ENCODE measurements at regions not wholly inside any gene's neighbourhood (a gene's known extent, or its start where the extent isn't known, plus 50 kb on each side); places are given as distances from the start of the nearest gene placed in this dataset.

DNA sequence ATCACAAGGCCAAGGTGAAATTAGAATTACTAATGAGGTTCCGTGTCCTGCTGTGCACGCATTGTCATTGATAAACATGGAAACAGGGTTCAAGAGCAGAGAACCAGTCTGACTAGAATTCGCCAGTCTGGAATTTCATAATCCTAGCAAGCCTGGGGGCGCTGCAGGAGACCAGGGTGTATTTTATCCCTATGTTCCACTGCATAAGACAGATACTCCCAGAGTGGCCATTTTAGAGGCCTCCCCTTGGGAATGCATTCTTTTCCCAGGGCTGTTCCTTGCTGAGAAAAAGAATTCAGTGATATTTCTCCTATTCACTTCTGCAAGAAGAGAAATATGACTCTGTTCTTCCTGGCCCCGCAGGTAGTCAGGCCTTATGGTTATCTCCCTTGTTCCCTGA is 1387.7 kb downstream of the MAT2B start:
- no peak for ATAC-seq (ENCODE audit: low read depth)
- Histone ChIP-seq H3K4me1 (ENCODE audit: control insufficient read depth in 2 of 2, insufficient read depth in 2 of 2, low read length in 2 of 2) (no peaks in the 10 kb centered on the region), H2AFZ (ENCODE audit: insufficient read depth, low read depth, low read length, poor library complexity, severe bottlenecking) (no peak overlapping the region), H3K27me3 (replicated peaks in 1 of 4; ENCODE audit: control extremely low read depth in 1 of 4, control insufficient read depth in 3 of 4, insufficient read depth in 4 of 4, low read length in 3 of 4) (no peaks in the 10 kb centered on the region), H3K36me3 (replicated peaks in 1 of 2; ENCODE audit: control extremely low read depth in 1 of 2, control insufficient read depth in 1 of 2, extremely low read depth in 1 of 2, insufficient read depth in 2 of 2, low read length in 1 of 2) (no peaks in the 10 kb centered on the region), H4K20me1 (ENCODE audit: control insufficient read depth, insufficient read depth, low read length, poor library complexity, severe bottlenecking) (no peaks in the 10 kb centered on the region), H3K27ac (ENCODE audit: low read length in 2 of 2) (no peak overlapping the region), H3K4me2 (replicated peaks; ENCODE audit: low read depth, low read length, poor library complexity, severe bottlenecking) (no peak overlapping the region), H3K9ac (ENCODE audit: low read length) (no peak overlapping the region), H3K9me3 (ENCODE audit: control extremely low read depth in 1 of 3, control insufficient read depth in 2 of 3, insufficient read depth in 1 of 3, low read length in 2 of 3) (peaks cover 0 to 12% (median 3%) of the 10 kb centered on the region in 3 donors), H3K4me3 (ENCODE audit: control extremely low read depth in 1 of 5, extremely low read depth in 1 of 5, insufficient read depth in 1 of 5, low read depth in 2 of 5, low read length in 4 of 5) (no peak overlapping the region), H3K79me2 (ENCODE audit: control insufficient read depth, insufficient read depth, low read length) (no peaks in the 10 kb centered on the region)
- peaks cover 3% of the 10 kb centered on the region for H3K9me3 Mint-ChIP-seq (ENCODE audit: insufficient read depth)
- H3K4me1 Mint-ChIP-seq: no peaks in the 10 kb centered on the region
- 84% methylated on average over 5 of the region's 5 CpGs for WGBS (ENCODE audit: insufficient coverage)
- no peak overlapping the region for H3K4me3 Mint-ChIP-seq
- ChIA-PET CTCF (no interaction called here), POLR2A (no interaction called here)
- intact Hi-C loops (cut with micrococcal nuclease): no loop called here
- no peak overlapping the region for H3K27ac Mint-ChIP-seq
- TF ChIP-seq CTCF (IDR thresholded peaks at IDR 0.05) (no peak), EZH2 (IDR thresholded peaks at IDR 0.05; ENCODE audit: borderline replicate concordance, insufficient read depth, low read depth, low read length, poor library complexity, severe bottlenecking) (no peak)
- no peak for DNase-seq
- H3K27me3 Mint-ChIP-seq: no peaks in the 10 kb centered on the region

GRCh38 chr5:164898705-164899104 is 1393.3 kb downstream of the MAT2B start:
- Histone ChIP-seq H3K4me3 (ENCODE audit: control extremely low read depth in 1 of 5, extremely low read depth in 1 of 5, insufficient read depth in 1 of 5, low read depth in 2 of 5, low read length in 4 of 5) (no peak overlapping the region), H4K20me1 (ENCODE audit: control insufficient read depth, insufficient read depth, low read length, poor library complexity, severe bottlenecking) (no peaks in the 10 kb centered on the region), H3K9ac (ENCODE audit: low read length) (no peak overlapping the region), H3K4me2 (replicated peaks; ENCODE audit: low read depth, low read length, poor library complexity, severe bottlenecking) (no peak overlapping the region), H3K27me3 (replicated peaks in 1 of 4; ENCODE audit: control extremely low read depth in 1 of 4, control insufficient read depth in 3 of 4, insufficient read depth in 4 of 4, low read length in 3 of 4) (no peaks in the 10 kb centered on the region), H3K9me3 (ENCODE audit: control extremely low read depth in 1 of 3, control insufficient read depth in 2 of 3, insufficient read depth in 1 of 3, low read length in 2 of 3) (peaks cover 0 to 4% (median 0%) of the 10 kb centered on the region in 3 donors), H3K79me2 (ENCODE audit: control insufficient read depth, insufficient read depth, low read length) (no peaks in the 10 kb centered on the region), H2AFZ (ENCODE audit: insufficient read depth, low read depth, low read length, poor library complexity, severe bottlenecking) (no peak overlapping the region), H3K36me3 (replicated peaks in 1 of 2; ENCODE audit: control extremely low read depth in 1 of 2, control insufficient read depth in 1 of 2, extremely low read depth in 1 of 2, insufficient read depth in 2 of 2, low read length in 1 of 2) (no peaks in the 10 kb centered on the region), H3K27ac (ENCODE audit: low read length in 2 of 2) (no peak overlapping the region), H3K4me1 (ENCODE audit: control insufficient read depth in 2 of 2, insufficient read depth in 2 of 2, low read length in 2 of 2) (no peaks in the 10 kb centered on the region)
- intact Hi-C loops (cut with micrococcal nuclease): no loop called here
- TF ChIP-seq EZH2 (IDR thresholded peaks at IDR 0.05; ENCODE audit: borderline replicate concordance, insufficient read depth, low read depth, low read length, poor library complexity, severe bottlenecking) (no peak), CTCF (IDR thresholded peaks at IDR 0.05) (no peak)
- Mint-ChIP-seq H3K4me3 (no peak overlapping the region), H3K27me3 (no peaks in the 10 kb centered on the region), H3K4me1 (no peaks in the 10 kb centered on the region), H3K9me3 (ENCODE audit: insufficient read depth) (no peaks in the 10 kb centered on the region), H3K27ac (no peak overlapping the region)
- ATAC-seq (ENCODE audit: low read depth) (no peak), DNase-seq (no peak)
- ChIA-PET CTCF (no interaction called here), POLR2A (no interaction called here)
